ENCODE measurements at regions not wholly inside any gene's neighbourhood (a gene's known extent, or its start where the extent isn't known, plus 50 kb on each side); places are given as distances from the start of the nearest gene placed in this dataset.

DNA sequence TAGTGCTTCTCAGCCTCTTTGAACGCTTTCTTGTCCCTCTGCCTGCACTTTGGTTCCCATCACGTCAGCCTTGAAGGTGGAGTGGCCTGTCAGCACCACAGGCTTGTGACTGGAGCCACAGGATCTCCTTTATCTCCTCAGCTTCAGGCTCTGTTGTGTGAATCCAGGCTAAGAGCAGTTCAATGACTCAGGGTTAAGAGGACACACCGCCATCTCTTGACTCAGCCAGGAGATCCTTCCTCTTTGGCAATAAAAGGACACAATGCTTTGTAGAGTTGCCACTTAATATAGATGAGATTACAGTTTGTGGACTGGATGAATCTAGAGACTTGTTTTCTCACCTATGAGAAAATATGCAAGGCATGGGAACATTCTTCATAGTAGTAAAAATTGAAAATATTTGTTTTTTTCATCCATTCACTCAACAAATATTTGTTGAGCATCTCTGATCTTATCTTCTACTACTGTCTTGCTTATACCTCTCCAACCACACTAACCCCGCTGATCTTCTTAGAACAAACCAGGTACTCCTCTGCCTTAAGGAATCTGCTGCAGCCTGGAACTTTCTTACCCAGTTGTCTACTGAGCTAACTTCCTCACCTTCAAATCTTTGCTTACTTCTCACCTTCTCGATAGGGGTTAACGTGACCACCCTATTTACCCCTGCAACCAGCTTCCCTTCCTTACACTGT lies 62.3 kb downstream of the UCHL1 start:
- in situ Hi-C loops (cut with HindIII; ENCODE audit: low sequenced_read_pairs): no loop called here
- DNase-seq (ENCODE audit: low spot score): no peak

DNA sequence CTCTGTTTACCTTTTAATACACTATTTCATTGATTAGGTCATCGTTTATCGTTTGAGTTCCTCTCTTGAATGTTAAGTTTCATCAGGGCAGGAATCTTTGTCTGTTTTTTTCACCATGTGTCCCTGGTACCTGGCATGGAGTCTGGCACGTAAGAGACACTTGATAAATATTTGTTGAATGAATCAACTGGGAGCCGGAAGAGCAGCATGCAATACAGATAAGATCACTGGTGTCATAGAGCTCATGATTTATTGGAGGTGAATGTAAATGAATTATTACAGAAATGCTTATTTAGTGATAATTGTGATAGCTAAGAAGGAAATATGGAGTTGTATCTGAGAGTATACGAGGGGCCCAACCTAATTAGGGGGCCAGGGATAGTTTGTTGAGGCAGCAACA lies 62.8 kb downstream of the UCHL1 start:
- DNase-seq (ENCODE audit: low spot score): no peak

DNA sequence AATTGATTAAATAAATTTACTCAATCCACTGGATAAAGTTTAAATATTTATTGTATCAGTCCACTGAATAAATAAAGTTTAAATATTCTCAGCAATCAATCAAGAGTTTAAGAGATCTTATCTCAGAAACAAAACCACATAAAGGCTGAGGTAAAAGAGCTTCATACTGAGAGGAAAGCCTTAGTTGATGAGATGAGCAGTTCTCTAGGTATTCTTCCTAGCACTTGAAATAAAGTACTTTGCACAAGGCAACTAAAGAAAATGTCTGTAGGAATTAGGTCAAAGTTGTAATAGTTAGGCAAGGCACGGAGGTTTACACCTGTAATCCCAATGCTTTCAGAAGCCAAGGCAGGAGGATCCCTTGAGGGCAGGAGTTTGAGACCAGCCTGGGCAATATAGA lies 63.5 kb downstream of the UCHL1 start:
- no peak for DNase-seq (ENCODE audit: low spot score)
- in situ Hi-C loops (cut with HindIII; ENCODE audit: low sequenced_read_pairs): no loop called here

More for the DNA sequence above, 62.8 kb downstream of the UCHL1 start:
- in situ Hi-C loops (cut with HindIII; ENCODE audit: low sequenced_read_pairs): no loop called here

DNA sequence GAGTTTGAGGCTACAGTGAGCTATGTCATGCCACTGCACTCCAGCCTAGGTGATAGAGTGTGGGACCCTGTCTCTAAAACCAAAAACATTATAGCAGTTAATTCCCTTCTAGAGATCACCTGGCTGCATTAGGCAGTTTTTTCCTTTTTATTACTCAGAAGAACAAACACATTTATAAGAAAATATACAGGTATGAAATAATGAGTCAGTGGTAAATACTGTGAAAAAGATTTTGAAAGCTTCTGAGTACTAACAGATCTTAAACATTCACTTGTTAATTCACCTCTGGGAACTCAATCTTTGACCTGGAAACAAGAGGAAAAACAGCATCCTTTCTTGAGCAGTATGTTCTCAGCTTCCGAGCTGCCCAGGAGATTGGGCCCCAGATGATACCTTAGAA lies 64.1 kb downstream of the UCHL1 start:
- DNase-seq (ENCODE audit: low spot score): no peak
- in situ Hi-C loops (cut with HindIII; ENCODE audit: low sequenced_read_pairs): no loop called here

DNA sequence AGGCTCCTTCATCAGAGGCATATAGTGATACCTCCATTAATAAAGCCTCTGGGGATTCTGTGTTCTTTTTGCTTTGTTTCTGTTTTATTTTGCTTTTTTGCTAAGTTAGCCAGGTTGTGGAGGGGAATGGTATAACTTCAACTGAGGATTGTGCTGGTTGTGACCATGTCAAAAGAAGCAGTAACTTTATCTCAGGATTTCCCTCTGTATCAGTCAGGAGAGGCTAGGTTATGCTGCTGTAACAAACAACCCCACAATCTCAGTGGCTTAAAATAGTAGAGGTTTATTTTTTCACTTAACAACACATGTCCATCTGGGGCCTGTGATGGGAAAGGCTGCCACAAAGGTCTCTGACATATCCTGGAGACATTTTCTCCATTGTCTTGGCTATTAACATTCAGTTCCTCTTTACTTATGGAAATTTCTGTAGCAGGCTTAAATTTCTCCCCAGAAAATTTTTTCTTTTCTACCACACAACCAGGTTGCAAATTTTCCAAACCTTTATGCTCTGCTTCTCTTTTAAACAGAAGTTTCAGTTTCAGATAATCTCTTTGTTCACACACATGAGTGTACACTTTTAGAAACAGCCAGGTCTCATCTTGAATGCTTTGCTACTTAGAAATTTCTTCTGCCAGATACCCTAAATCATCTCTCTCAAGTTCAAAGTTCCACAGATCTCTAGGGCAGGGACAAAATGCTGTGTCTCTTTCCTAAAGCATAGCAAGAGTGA lies 64.7 kb downstream of the UCHL1 start:
- no peak for DNase-seq (ENCODE audit: low spot score)
- in situ Hi-C loops (cut with HindIII; ENCODE audit: low sequenced_read_pairs): no loop called here

DNA sequence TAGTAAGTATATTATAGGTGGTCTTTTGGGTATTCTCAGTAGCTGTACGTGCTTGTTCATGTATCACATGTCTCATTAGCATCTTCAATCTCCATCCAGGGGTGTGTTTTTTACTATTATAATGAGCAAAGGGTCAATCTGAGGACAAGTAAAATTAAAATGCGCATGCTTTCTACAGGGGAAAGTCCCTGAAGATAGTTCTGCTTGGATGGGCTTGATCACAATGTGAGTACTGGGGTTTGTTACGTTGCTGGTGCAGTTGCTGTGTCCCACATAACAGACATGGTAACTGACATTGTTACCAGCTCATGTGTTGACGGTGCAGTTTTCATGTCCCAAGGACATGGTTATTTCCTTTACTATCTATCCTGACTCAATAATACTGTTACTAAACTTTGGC lies 65.9 kb downstream of the UCHL1 start:
- no peak for DNase-seq (ENCODE audit: low spot score)
- in situ Hi-C loops (cut with HindIII; ENCODE audit: low sequenced_read_pairs): no loop called here

DNA sequence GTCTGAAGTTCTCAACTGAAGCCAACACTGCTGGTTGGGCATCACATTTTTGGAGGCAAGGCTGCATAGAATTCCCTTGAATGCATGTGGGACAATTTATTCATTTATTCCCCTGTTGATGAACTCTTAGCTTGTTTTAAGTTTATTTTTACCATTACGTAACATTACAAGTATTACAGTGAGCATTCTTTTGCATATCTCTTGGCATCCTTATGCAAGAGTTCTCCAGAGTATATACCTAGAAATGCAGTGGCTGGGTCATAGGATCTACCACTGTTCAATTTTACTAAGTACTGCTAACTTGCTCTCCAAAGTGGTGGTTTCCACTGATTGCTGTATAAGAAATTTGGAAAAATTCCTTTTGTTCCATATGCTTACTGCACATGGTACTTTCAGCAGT lies 66.5 kb downstream of the UCHL1 start:
- DNase-seq (ENCODE audit: low spot score): no peak
- in situ Hi-C loops (cut with HindIII; ENCODE audit: low sequenced_read_pairs): no loop called here

DNA sequence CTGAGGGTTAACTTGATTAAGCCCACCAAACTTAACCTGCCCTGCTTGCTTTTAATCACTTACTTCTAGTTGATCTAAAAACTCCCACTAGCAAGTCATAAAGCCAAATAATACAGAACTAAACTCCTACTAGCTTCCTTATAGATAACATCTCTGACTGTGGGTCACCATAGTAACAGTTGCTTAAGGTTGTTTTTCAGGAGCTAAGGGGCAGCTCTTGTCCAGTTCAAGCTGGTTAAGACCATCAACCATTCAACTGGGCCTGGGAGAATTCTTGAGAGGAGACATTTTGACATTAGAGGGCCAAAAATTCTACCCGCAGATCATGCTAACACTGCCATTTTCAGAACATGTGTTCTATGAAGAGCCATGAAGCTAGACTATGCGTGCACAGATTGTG lies 67.0 kb downstream of the UCHL1 start:
- in situ Hi-C loops (cut with HindIII; ENCODE audit: low sequenced_read_pairs): no loop called here
- no peak for DNase-seq (ENCODE audit: low spot score)

DNA sequence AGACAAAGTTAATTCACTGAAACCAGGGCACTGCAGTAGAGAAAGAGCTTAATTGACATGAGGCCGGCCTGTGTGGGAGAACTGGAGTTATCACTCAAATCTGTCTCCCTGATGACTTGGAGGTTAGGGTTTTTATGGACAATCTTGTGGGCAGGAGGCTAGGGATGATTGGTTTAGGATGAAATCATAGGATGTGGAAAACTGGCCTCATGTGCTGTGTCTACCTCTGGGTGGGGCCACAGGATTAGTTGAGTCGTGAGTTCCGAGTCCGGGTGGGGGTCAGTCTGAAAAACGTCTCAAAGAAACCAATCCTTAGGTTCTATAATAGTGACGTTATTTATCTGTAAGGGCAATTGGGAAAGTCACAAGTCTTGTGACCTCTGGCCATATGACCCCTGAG lies 68.1 kb downstream of the UCHL1 start:
- in situ Hi-C loops (cut with HindIII; ENCODE audit: low sequenced_read_pairs): no loop called here
- DNase-seq (ENCODE audit: low spot score): no peak

DNA sequence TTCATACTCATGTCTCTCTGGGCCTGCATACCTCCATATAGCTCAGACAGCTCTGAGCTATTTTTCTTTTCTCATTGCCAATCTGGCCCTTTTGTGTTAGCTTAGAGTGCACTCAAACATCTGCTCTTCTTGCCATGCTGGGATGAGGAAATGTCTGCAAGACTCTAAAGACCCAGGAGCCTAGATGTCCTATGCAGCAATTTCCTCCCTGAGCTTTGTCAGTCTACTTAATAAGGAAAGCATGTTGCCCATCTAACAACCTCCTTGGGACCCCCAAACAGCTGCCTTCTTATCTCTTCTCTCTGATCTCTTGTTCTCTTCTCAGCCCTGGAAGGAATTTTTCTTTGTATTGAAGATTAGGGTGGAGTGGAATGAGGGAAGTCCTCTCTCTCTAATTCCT lies 69.2 kb downstream of the UCHL1 start:
- in situ Hi-C loops (cut with HindIII; ENCODE audit: low sequenced_read_pairs): no loop called here
- DNase-seq (ENCODE audit: low spot score): no peak

DNA sequence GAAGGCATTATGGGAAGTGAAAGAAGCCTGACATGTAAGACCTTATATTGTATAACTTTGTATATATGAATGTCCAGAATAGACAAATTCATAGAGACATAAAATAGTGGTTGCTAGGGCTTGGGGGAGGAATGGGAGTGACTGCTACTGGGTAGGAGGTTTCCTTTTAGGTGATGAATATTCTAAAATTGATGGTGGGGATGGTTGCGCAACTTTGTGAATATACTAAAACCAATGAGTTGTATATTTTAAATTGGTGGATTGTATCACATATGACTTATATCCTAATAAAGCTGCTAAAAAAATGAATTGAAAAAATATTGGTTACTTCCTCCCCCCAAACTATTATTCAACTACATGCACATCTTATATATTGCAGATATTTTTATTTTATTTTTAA lies 70.0 kb downstream of the UCHL1 start:
- in situ Hi-C loops (cut with HindIII; ENCODE audit: low sequenced_read_pairs): no loop called here

DNA sequence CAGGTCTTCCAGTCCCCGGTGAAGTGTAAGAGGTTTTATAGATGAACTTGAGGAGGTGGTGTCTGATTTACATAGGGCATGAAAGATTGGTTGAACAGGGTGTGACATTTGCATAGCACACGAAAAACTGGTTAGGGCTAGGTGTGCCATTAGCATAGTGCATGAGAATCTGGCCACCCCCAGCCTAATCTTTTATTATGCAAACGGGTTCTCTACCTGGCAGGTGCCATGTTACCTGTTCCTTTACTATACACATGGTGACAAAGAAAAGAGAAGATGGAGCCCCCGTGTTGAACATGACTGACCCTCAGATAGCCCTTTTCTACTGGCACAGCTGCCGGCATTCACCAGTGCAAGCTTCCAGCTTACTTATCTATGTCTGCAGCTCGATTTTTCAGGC lies 71.0 kb downstream of the UCHL1 start:
- no peak for DNase-seq (ENCODE audit: low spot score)
- in situ Hi-C loops (cut with HindIII; ENCODE audit: low sequenced_read_pairs): no loop called here

More for the DNA sequence above, 70.0 kb downstream of the UCHL1 start:
- no peak for DNase-seq (ENCODE audit: low spot score)

DNA sequence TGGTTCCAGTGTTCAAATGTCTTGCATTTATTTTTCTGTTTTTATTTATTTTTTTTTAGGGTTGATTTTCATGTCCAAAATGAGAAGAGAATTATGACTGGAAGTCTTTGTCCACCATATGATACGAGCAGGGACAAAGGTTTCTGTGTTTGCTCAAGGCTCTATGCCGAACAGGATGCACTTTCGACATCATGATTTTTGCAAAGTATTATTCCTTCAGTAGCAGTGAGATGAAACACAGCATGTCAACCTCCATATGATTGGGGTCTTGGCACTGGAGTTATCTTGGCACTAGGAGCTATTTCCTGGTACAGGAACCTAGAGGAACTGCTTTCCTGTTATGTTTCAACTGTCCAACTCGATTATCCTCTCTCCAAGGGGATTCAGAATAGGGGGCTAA lies 72.6 kb downstream of the UCHL1 start:
- in situ Hi-C loops (cut with HindIII; ENCODE audit: low sequenced_read_pairs): no loop called here
- no peak for DNase-seq (ENCODE audit: low spot score)

DNA sequence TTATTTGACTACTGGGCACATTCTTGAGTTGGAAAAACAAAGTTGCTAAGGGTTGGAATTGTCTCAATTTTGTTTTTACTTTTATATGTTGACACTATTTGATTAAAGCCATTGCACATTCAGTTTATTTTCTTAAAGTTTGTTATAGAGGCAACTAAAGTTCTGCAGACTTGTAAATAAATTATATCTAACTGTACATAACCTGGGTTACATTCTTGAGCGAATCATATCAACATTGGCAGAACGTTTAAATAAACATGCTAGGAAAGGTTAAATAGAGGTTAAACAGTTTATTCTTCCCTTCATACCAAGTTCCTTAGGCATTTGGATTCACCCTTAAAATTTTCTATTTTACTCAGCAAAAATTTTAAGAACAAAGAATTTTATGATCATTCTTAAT lies 74.5 kb downstream of the UCHL1 start:
- in situ Hi-C loops (cut with HindIII; ENCODE audit: low sequenced_read_pairs): no loop called here
- DNase-seq (ENCODE audit: low spot score): no peak

DNA sequence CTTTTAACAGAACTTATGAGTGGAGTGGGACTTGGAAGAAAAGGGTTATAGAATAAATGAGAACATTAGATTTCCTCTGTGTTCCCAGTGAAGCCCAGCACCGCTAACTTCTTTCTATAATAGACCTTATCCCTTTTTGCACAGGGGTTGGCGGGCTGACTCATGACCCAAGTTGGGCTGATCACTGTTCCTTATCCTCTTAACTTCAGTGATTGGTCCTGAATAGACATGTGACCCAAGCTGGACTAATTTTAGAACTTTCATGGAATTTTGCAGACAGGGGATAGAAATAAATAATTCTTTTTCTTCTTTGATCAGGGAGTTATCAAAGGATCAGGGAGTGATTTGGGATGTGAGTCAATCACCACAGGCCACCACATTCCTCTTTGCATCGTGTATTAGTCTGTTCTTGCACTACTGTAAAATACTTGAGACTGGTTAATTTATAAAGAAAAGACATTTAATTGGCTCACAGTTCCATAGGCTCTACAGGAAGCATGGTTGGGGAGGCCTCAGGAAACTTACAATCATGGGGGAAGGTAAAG lies 75.9 kb downstream of the UCHL1 start:
- in situ Hi-C loops (cut with HindIII; ENCODE audit: low sequenced_read_pairs): no loop called here
- DNase-seq (ENCODE audit: low spot score): no peak

DNA sequence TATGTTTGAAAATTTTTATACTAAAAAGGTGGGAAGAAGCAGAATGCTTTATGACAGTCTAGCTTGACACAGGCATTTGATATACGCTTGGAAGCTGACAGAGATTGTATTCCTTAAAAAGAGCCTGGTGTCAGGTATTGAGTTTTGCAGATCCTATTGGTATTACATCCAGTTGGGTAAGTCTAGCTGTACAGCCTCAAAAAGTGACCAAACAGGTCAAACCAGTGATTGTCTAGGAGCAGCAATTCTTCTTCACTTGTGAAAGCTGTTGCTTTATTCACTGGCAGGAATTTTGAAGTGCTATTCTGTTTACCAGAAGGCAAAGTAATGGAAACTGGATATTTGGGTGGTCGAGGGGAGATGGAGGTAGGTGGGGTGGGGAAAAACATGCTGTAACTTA lies 77.5 kb downstream of the UCHL1 start:
- in situ Hi-C loops (cut with HindIII; ENCODE audit: low sequenced_read_pairs): no loop called here
- no peak for DNase-seq (ENCODE audit: low spot score)

DNA sequence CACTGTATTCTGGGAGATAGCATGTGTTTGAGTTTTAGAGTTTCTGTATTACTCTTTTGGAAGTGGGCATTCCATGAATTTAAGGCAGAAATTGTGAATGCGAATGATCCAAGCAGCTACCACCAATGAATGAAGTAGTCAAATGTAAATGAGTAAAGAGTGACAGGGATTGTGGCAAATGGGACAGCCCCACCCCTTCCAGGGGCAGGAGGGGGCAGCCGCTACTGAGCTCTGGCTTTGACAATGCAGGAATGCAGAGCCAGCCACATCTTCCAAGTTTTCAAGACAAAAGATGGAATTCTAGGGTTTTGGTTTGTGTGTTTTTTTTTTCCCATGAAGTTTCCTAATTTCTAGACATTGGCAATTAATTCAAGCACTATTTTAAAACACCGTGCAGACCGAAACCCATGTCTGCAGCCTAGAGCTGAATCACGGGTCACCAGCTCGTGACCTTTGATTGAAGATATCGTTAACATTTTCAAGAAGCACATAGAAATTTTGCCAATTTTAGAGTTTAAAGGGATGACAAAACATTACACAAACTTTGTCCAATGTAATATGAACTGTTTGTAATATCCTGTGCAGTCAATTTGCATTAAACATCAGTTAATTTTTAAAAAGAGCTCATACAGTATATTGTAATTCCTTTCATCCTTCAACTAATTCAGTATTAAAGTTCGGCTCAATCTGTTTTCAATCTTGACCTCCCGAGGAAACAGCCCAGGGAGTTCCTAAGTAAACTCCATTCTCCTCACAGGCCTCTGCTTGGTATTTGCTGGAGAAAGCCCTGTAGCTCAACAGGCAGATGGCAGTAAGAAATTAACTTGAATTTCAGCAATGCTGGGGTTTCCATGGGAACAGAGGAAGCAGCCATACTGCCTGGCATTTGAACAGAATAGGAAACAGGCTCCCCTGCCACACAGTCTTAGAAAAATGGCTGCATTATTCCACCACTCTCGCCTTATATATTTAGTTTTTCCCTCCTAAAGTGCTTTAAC lies 83.4 kb downstream of the UCHL1 start:
- in situ Hi-C loops (cut with HindIII; ENCODE audit: low sequenced_read_pairs): no loop called here
- DNase-seq (ENCODE audit: low spot score): peak; percentile 81

DNA sequence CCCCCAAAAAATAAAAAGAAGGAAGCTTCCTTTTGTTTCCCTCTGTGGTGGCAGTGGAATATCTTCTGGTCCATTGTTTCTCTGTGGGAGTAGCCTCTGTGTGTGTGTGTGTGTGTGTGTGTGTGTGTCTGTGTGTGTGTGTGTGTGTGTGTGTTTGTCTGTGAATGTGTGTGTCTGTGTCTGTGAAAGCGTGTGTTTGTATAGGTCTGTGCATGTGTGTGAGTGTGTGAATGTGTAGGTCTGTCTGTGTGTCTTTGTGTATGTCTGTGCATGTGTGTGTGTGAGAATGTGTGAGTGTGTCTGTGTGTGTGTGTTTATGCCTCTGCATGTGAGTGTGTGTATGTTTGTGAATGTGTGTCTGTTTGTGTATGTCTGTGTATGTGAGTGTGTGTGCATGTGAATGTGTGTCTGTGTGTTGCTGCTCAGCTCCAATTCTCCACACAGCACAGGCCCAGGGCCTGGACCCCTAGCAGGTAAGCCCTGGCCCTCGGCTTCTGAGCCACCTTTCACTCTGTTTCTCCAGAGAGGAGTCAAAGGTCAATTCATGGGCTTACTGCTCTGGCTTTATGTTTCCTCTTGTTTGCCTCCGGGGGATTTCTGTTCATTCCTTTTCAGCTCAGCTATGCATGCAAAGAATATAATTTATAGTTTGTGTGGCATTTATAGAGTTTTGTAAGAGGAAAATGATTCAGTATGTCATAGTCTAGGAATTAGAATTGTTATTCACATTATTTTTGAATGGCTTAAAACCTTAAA lies 89.8 kb downstream of the UCHL1 start:
- no peak for DNase-seq (ENCODE audit: low spot score)
- in situ Hi-C loops (cut with HindIII; ENCODE audit: low sequenced_read_pairs): no loop called here

DNA sequence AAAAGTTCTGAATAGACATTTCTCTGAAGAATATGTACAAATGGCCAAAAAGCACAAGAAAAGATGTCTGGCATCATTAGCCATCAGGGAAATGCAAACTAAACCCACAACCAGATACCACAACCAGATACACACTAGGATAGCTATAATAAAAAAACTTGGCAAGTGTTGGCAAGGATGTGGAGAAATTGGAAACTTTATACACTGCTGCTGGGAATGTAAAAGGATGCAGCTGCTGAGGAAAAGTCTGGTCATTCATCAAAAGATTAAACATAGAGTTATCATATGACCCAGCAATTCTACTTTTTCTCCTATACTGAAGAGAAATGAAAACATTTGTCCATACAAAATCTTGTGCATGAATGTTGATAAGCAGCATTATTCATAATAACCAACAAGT lies 92.3 kb downstream of the UCHL1 start:
- DNase-seq (ENCODE audit: low spot score): no peak
- in situ Hi-C loops (cut with HindIII; ENCODE audit: low sequenced_read_pairs): no loop called here

All from G401 (cell line).